T-helper 17 cell (primary cell): ENCODE measurements at regions not wholly inside any gene's neighbourhood (a gene's known extent, or its start where the extent isn't known, plus 50 kb on each side); places are given as distances from the start of the nearest gene placed in this dataset.

Experiments used
- ATAC-seq: fragments of 150-1000 bp; cut with Tn5 transposase; 2 replicates; pipeline ENCODE4 v1.10.0; 2021; ENCODE audit warnings: mild to moderate bottlenecking, moderate library complexity
- DNase-seq, 3 donors: peaks; one replicate each; pipeline versions ENCODE4 v3.0.0 to v3.0.0-alpha.2; 2020 to 2021
- H3K9me3 ChIP-seq: one replicate; pipeline ENCODE4 v1.7.0; 2013; ENCODE audit warnings: low read length, mild to moderate bottlenecking; ENCODE audit not compliant: control insufficient read depth, poor library complexity, severe bottlenecking
- H3K27ac Mint-ChIP-seq: one replicate; pipeline ENCODE4 v1.8.0; 2022; ENCODE audit warnings: mild to moderate bottlenecking, moderate library complexity, mixed read lengths
- H3K27me3 Mint-ChIP-seq: one replicate; pipeline ENCODE4 v1.8.0; 2022; ENCODE audit warnings: mixed read lengths
- H3K36me3 Mint-ChIP-seq: one replicate; pipeline ENCODE4 v1.8.0; 2022; ENCODE audit warnings: low read depth, mixed read lengths
- H3K4me1 Mint-ChIP-seq: one replicate; pipeline ENCODE4 v1.8.0; 2022; ENCODE audit warnings: mild to moderate bottlenecking, mixed read lengths
- H3K4me3 Mint-ChIP-seq: one replicate; pipeline ENCODE4 v1.8.0; 2022; ENCODE audit warnings: mild to moderate bottlenecking, moderate library complexity, mixed read lengths

GRCh38 chr2:161031511-161031910 is 128.7 kb upstream of the TANK start:
- Mint-ChIP-seq H3K4me3 (no peak overlapping the region), H3K36me3 (no peaks in the 10 kb centered on the region), H3K27me3 (peaks cover 5% of the 10 kb centered on the region), H3K27ac (no peak overlapping the region), H3K4me1 (peaks cover 4% of the 10 kb centered on the region)
- no peaks in the 10 kb centered on the region for H3K9me3 ChIP-seq
- DNase-seq (no peak), ATAC-seq (no peak)

- Mint-ChIP-seq H3K27ac (no peak overlapping the region), H3K27me3 (peaks cover 10% of the 10 kb centered on the region), H3K36me3 (peaks cover 2% of the 10 kb centered on the region), H3K4me1 (peaks cover 4% of the 10 kb centered on the region), H3K4me3 (no peak overlapping the region)
- H3K9me3 ChIP-seq, result no peaks in the 10 kb centered on the region
- DNase-seq, result no peak
- ATAC-seq, result no peak
Measured at GRCh38 chr2:161032635-161033034, 127.6 kb upstream of the TANK start.

GRCh38 chr2:161033059-161033660 is 127.1 kb upstream of the TANK start:
- Mint-ChIP-seq H3K4me3 (no peak overlapping the region), H3K27me3 (peaks cover 10% of the 10 kb centered on the region), H3K36me3 (peaks cover 2% of the 10 kb centered on the region), H3K4me1 (peaks cover 4% of the 10 kb centered on the region), H3K27ac (no peak overlapping the region)
- no peaks in the 10 kb centered on the region for H3K9me3 ChIP-seq
- ATAC-seq (no peak), DNase-seq (no peak)

- no peak overlapping the region for H3K4me3 Mint-ChIP-seq
- H3K36me3 Mint-ChIP-seq, result peaks cover 4% of the 10 kb centered on the region
- no peak overlapping the region for H3K27ac Mint-ChIP-seq
- ATAC-seq (no peak), DNase-seq (no peak)
- H3K4me1 Mint-ChIP-seq, result no peaks in the 10 kb centered on the region
- H3K9me3 ChIP-seq, result no peaks in the 10 kb centered on the region
- H3K27me3 Mint-ChIP-seq, result peaks cover 26% of the 10 kb centered on the region
Measured at GRCh38 chr2:161036926-161037325, 123.3 kb upstream of the TANK start.

GRCh38 chr2:161039071-161039470 is 121.2 kb upstream of the TANK start:
- Mint-ChIP-seq H3K27ac (no peak overlapping the region), H3K27me3 (peaks cover 48% of the 10 kb centered on the region), H3K4me1 (no peaks in the 10 kb centered on the region), H3K4me3 (no peak overlapping the region), H3K36me3 (peaks cover 4% of the 10 kb centered on the region)
- H3K9me3 ChIP-seq, result no peaks in the 10 kb centered on the region
- DNase-seq (no peak), ATAC-seq (no peak)

- Mint-ChIP-seq H3K27ac (no peak overlapping the region), H3K27me3 (peaks cover 67% of the 10 kb centered on the region)
- no peak for DNase-seq
Measured at GRCh38 chr2:161041356-161041755, 118.9 kb upstream of the TANK start.

GRCh38 chr2:161042990-161043625 is 117.1 kb upstream of the TANK start:
- Mint-ChIP-seq H3K36me3 (peaks cover 4% of the 10 kb centered on the region), H3K4me3 (no peak overlapping the region), H3K27ac (no peak overlapping the region), H3K27me3 (peaks cover 73% of the 10 kb centered on the region), H3K4me1 (peaks cover 5% of the 10 kb centered on the region)
- ATAC-seq (no peak), DNase-seq (no peak)
- no peaks in the 10 kb centered on the region for H3K9me3 ChIP-seq

More at GRCh38 chr2:161041356-161041755, 118.9 kb upstream of the TANK start:
- H3K4me1 Mint-ChIP-seq, result peaks cover 5% of the 10 kb centered on the region
- peaks cover 7% of the 10 kb centered on the region for H3K36me3 Mint-ChIP-seq
- no peak overlapping the region for H3K4me3 Mint-ChIP-seq
- no peaks in the 10 kb centered on the region for H3K9me3 ChIP-seq
- ATAC-seq, result no peak

- Mint-ChIP-seq H3K27me3 (peaks cover 78% of the 10 kb centered on the region), H3K4me1 (peaks cover 5% of the 10 kb centered on the region), H3K4me3 (no peak overlapping the region), H3K36me3 (peaks cover 4% of the 10 kb centered on the region), H3K27ac (no peak overlapping the region)
- no peak for DNase-seq
- ATAC-seq, result no peak
- no peaks in the 10 kb centered on the region for H3K9me3 ChIP-seq
Measured at GRCh38 chr2:161044095-161044865, 115.9 kb upstream of the TANK start.

- DNase-seq (no peak), ATAC-seq (no peak)
- Mint-ChIP-seq H3K4me3 (no peak overlapping the region), H3K36me3 (peaks cover 4% of the 10 kb centered on the region), H3K27ac (no peak overlapping the region), H3K4me1 (peaks cover 5% of the 10 kb centered on the region), H3K27me3 (peaks cover 81% of the 10 kb centered on the region)
- H3K9me3 ChIP-seq, result peaks cover 2% of the 10 kb centered on the region
Measured at GRCh38 chr2:161044921-161045320, 115.3 kb upstream of the TANK start.

GRCh38 chr2:161045726-161046125 is 114.5 kb upstream of the TANK start:
- H3K4me3 Mint-ChIP-seq, result no peak overlapping the region
- peaks cover 81% of the 10 kb centered on the region for H3K27me3 Mint-ChIP-seq
- ATAC-seq (no peak), DNase-seq (no peak)
- peaks cover 5% of the 10 kb centered on the region for H3K4me1 Mint-ChIP-seq
- peaks cover 2% of the 10 kb centered on the region for H3K9me3 ChIP-seq
- H3K36me3 Mint-ChIP-seq, result peaks cover 4% of the 10 kb centered on the region
- H3K27ac Mint-ChIP-seq, result no peak overlapping the region

GRCh38 chr2:161046876-161047275 is 113.4 kb upstream of the TANK start:
- DNase-seq (no peak), ATAC-seq (no peak)
- Mint-ChIP-seq H3K27ac (no peak overlapping the region), H3K27me3 (peaks cover 85% of the 10 kb centered on the region), H3K4me3 (no peak overlapping the region), H3K36me3 (peaks cover 6% of the 10 kb centered on the region), H3K4me1 (peaks cover 5% of the 10 kb centered on the region)
- peaks cover 2% of the 10 kb centered on the region for H3K9me3 ChIP-seq

- no peak for DNase-seq
- Mint-ChIP-seq H3K36me3 (peaks cover 10% of the 10 kb centered on the region), H3K4me1 (peaks cover 5% of the 10 kb centered on the region), H3K27ac (no peak overlapping the region), H3K27me3 (peaks cover 85% of the 10 kb centered on the region), H3K4me3 (no peak overlapping the region)
- H3K9me3 ChIP-seq, result peaks cover 2% of the 10 kb centered on the region
- ATAC-seq, result no peak
Measured at GRCh38 chr2:161048317-161048716, 111.9 kb upstream of the TANK start.

- DNase-seq, result no peak
- Mint-ChIP-seq H3K4me1 (peaks cover 5% of the 10 kb centered on the region), H3K27ac (no peak overlapping the region), H3K4me3 (no peak overlapping the region), H3K36me3 (peaks cover 10% of the 10 kb centered on the region), H3K27me3 (peaks cover 73% of the 10 kb centered on the region)
- no peak for ATAC-seq
- peaks cover 2% of the 10 kb centered on the region for H3K9me3 ChIP-seq
Measured at GRCh38 chr2:161049559-161049958, 110.7 kb upstream of the TANK start.
